LHCN-M2 (cell line): ENCODE measurements at regions not wholly inside any gene's neighbourhood (a gene's known extent, or its start where the extent isn't known, plus 50 kb on each side); places are given as distances from the start of the nearest gene placed in this dataset.

Experiments used
- DNase-seq: peaks from one replicate; pipeline ENCODE4 v3.0.0-alpha.2; 2012; ENCODE audit warnings: low read depth

DNA sequence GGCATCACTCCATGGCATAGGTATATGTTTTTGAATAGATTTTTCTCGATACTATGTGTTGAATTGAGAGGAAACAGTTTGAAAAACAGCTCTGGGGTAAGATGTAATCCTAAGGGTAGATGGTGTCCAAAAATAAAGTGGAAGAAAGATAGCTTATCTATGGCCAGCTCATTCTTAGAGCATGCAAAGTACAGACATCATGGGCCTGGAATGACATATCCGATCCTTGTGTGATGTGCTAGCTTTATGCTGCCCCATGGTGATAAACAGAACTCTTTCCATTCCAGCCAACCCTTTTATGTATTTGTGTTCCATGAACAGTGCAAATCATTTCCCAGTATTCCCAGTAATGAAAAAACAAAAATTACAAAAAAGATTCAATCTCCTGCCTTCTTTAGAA lies 390.2 kb upstream of the NXPH2 start:
- no peak for DNase-seq

DNA sequence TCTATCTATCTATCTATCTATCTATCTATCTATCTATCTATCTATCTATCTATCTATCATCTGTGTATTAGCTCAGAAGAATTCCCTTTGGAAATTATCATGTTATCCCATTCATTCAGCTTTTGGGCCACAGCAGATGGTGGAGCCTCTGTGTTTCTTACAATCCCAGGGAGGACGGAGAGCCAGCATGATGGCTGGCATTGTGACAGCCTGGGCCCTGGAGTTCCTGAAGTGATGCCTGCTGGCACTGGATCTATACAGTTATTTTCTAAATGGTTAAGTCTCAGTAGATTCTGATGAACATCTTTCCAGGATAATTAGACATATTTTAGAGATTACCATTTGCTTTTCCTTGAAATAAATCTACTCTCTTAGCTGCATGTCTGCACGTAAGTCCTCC lies 385.4 kb upstream of the NXPH2 start:
- no peak for DNase-seq

DNA sequence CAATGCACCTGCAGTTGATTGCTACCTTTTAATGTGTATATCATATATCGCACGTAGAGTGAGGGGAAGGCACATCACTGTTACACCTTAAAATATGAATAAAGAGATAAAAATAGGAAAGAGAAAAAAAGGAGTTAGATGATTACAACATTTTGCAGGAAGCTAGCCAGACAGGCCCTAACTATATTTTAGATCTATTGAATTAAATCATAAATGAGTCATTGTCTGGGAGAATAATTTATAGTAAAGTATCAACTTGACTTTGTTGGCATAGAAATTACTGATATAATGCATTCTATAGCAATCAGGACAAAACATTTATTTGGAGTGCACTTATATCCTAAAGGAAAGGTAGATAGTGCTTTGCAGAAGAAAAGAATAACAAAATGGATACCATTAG lies 384.9 kb upstream of the NXPH2 start:
- DNase-seq = no peak

DNA sequence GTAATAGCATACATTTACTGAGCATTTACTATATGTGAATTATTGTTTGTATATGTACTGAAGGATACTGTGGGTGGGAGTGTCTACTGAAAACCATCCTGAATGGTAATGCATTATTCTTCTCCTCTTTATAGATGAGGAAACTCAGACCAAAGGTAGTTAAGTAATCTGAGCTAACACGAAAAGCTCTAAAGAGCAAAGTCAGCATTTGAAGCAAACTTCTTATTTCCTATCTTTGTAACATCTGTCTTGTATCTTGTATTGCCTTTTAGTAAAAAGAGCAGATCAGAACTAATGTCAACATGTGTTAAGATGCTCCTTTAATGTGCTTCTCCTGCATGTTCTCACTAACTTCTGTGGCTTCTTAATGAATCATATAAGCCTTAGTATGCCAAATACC lies 382.8 kb upstream of the NXPH2 start:
- no peak for DNase-seq

GRCh38 chr2:139162456-139162855 lies 382.3 kb upstream of the NXPH2 start:
- no peak for DNase-seq

DNA sequence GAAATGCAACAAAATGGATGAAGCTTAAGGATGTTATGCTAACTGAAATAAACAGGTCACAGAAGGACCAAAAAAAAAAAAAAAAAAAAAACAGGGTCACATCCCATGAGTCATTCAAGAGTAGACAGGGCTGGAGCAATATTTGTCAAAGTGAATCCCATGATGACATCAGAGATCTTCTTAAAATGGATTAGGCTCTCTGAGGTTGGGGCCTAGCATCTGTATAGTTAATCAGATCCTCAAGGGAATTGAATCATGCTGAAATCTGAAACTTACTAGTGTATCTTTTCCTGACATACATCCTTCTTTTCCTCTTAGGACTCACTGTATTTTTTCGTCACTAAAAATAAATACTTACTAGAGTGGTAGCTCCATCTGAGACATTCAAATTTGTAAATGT lies 380.6 kb upstream of the NXPH2 start:
- peak; percentile 94 for DNase-seq

GRCh38 chr2:139159177-139159576 lies 379.0 kb upstream of the NXPH2 start:
- DNase-seq = no peak

- no peak for DNase-seq
Observed at GRCh38 chr2:139156730-139157129, 376.5 kb upstream of the NXPH2 start.

DNA sequence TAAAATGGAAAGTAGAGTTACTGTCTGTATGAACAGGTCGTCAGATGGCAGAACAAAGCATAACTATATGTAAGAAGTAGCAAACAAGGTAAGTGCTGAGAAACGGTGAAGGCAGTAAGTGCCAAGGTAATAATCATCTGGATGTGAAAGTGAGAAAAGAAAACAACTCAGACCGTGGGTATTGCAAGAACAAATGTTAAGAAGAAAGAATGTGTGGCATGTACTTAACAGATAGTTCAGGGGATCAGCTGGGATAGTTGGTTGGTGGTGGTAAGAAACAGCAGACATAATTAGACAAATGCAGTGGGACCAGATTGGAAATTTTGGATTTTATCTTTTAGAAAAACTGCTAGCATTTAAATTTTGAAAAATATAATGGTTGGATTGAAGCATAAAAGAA lies 375.8 kb upstream of the NXPH2 start:
- peak; percentile 7 for DNase-seq

- DNase-seq = peak; percentile 41
Observed at GRCh38 chr2:139142252-139142880, 362.2 kb upstream of the NXPH2 start.

DNA sequence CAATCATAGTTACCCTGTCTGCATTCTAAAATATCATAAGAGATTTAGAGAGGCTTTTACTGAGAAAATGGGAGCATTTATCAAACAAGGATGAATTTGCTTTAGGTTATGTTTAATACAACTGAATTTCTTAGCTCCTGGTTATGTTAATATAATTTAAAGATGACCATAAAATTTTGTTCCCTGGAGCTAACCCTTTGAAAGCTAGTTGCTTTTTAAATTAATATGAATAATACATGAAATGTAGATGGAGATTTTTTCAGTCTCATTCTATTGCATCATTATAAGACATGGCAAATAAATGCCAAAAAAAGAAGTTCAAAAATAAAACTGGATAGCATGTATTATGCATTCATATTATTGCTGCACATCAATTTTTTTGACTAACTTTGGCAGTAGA lies 344.1 kb upstream of the NXPH2 start:
- no peak for DNase-seq

- no peak for DNase-seq
Observed at GRCh38 chr2:139123795-139124194, 343.6 kb upstream of the NXPH2 start.

GRCh38 chr2:139122711-139123158 lies 342.5 kb upstream of the NXPH2 start:
- DNase-seq = peak; percentile 94

DNA sequence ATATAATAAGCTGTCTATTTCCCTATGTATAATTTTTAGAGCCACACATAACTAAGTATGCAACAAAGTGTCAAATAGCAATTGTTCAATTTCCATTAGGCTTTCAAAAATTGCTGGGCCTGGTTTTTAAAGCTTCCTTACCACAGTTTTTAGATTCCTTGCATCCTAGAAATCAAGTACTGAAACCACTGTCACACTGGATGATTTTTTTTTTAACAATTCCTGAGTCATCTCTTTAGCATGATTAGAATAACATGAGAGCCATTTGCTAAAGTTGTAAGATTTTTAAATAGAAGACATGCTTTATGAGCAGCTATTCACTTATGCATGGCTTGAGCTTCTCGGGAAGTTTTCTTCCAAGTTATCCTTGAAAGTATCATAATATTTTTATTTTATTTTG lies 319.5 kb upstream of the NXPH2 start:
- peak; percentile 57 for DNase-seq

- no peak for DNase-seq
Observed at GRCh38 chr2:139098961-139099360, 318.8 kb upstream of the NXPH2 start.

- no peak for DNase-seq
Observed at GRCh38 chr2:139083121-139083520, 302.9 kb upstream of the NXPH2 start.

GRCh38 chr2:139080244-139080643 lies 300.1 kb upstream of the NXPH2 start:
- peak; percentile 64 for DNase-seq

DNA sequence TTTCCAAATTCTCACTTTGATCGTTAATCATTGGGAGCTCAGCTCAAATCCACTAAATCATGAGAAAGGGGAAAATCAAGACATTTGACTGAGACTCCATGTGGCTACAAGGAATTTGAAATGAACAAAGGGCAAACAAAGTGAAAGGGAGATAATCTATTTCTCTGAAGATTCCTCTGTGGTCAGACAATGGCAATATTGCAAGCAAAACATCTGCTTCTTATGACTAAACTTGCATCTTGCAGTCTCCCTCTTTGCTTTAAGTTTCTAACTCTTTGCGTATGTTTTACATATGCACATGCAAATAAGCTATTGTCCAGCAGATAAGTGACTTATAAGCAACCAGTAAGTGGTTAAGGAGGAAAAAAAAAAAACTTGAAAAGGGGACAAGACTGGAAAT lies 299.1 kb upstream of the NXPH2 start:
- peak; percentile 53 for DNase-seq

- no peak for DNase-seq
Observed at GRCh38 chr2:139078376-139078775, 298.2 kb upstream of the NXPH2 start.

DNA sequence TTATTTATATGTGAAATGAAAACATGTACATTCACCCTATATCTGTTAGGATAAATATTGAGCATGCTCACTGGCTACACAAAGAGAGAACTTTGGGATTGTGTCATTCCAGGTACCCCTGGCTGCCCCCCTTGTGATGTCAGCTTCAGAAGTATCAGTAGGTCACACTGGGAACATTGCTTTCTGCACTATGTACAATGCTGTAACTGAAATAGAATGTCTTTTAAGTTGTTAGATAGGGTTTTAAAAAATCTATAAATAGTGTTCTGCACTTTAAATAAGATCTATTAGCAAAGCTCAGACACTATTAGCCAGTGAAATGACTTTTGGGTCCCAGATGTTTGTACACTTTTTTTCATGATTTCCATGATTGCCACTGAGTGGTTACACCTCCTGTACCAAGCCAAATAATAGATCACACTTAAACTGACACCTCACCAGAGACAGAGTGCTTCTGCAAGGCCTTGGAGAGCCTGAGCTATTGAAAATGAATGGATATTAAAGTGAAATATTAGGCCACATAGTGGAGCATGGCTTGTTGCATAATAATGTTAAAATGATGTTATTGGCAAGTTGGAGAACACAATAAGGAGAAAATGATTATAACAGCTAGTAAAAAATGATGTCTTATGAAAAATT lies 297.0 kb upstream of the NXPH2 start:
- DNase-seq = no peak

- peak; percentile 36 for DNase-seq
Observed at GRCh38 chr2:139067874-139068273, 287.7 kb upstream of the NXPH2 start.

DNA sequence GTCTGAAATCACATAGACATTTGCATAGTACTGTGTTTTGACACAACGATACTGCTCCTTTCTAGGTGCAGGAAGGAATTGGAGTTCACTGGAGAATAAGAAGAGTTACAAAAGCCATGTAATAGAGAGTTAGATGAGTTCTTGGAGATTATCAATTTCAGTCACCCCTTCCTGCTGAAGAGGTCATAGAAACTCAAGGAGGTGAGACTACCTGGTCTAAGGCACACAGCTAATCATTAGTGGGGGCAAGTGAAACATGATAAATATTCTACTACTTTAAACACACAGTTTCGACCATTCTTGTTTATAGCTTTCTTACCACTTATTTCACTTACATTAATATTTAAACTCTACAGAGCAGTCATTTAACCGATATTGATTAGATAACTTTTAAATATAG lies 286.9 kb upstream of the NXPH2 start:
- no peak for DNase-seq

DNA sequence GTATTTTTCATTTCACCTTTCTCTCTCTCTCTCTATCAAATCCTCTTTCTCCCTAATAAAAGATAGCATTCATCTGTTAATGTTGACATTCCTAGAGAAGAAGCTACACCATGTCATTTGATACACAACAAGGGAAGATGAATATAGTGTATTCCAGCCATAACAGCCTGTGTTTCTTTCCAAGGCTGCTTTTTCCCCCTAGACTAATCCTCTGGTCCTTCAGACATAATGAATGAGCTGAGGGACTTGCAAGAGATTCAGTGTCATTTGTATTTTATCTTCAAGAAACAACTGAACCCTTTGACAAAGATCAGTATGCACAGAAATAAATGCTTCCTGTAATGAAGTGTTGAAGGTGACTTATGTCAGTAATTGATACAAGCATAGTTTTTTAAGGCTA lies 284.0 kb upstream of the NXPH2 start:
- no peak for DNase-seq

GRCh38 chr2:139059617-139060016 lies 279.4 kb upstream of the NXPH2 start:
- DNase-seq = no peak
